H9 (cell line): ENCODE measurements at regions not wholly inside any gene's neighbourhood (a gene's known extent, or its start where the extent isn't known, plus 50 kb on each side); places are given as distances from the start of the nearest gene placed in this dataset.

Experiments
- DNase-seq: peaks from one replicate; pipeline ENCODE4 v3.0.0-alpha.2; 2017
- H2AFZ ChIP-seq: one replicate; pipeline ENCODE4 v1.6.1; 2013; ENCODE audit warnings: mild to moderate bottlenecking, low read length, control low read depth, moderate library complexity
- H2AK5ac ChIP-seq: 2 replicates; pipeline ENCODE4 v1.6.1; 2013; ENCODE audit warnings: low read length, control low read depth, mixed read lengths; ENCODE audit not compliant: insufficient read length
- H2BK120ac ChIP-seq: one replicate; pipeline ENCODE4 v1.6.1; 2013; ENCODE audit warnings: low read depth, mild to moderate bottlenecking, low read length, control low read depth, inconsistent platforms; ENCODE audit not compliant: poor library complexity, severe bottlenecking
- H2BK12ac ChIP-seq: 2 replicates; pipeline ENCODE4 v1.6.1; 2013; ENCODE audit warnings: low read length, control low read depth, mixed read lengths, low read depth; ENCODE audit not compliant: insufficient read length
- H2BK15ac ChIP-seq: 2 replicates; pipeline ENCODE4 v1.6.1; 2013; ENCODE audit warnings: low read depth, low read length, control low read depth
- H2BK20ac ChIP-seq: one replicate; pipeline ENCODE4 v1.6.1; 2013; ENCODE audit warnings: low read depth, mild to moderate bottlenecking, low read length, control low read depth, inconsistent platforms; ENCODE audit not compliant: poor library complexity, severe bottlenecking
- H2BK5ac ChIP-seq: 2 replicates; pipeline ENCODE4 v1.6.1; 2013; ENCODE audit warnings: low read length, control low read depth, mixed read lengths; ENCODE audit not compliant: insufficient read length
- H3K14ac ChIP-seq: 2 replicates; pipeline ENCODE4 v1.6.1; 2013; ENCODE audit warnings: low read length, control low read depth; ENCODE audit not compliant: insufficient read depth
- H3K18ac ChIP-seq: 2 replicates; pipeline ENCODE4 v1.6.1; 2013; ENCODE audit warnings: low read depth, mild to moderate bottlenecking, mixed read lengths, low read length, control low read depth; ENCODE audit not compliant: insufficient read length
- H3K23ac ChIP-seq: 2 replicates; pipeline ENCODE4 v1.6.1; 2013; ENCODE audit warnings: low read length, control low read depth, mixed read lengths, low read depth; ENCODE audit not compliant: insufficient read length
- H3K23me2 ChIP-seq: 2 replicates; pipeline ENCODE4 v1.6.1; 2013; ENCODE audit warnings: low read depth, mild to moderate bottlenecking, mixed read lengths, low read length, control low read depth; ENCODE audit not compliant: insufficient read length, poor library complexity, severe bottlenecking
- H3K27ac ChIP-seq: 2 replicates; pipeline ENCODE4 v1.5.1; 2013; ENCODE audit warnings: low read length, control low read depth, mixed read lengths, low read depth; ENCODE audit not compliant: insufficient read length
- H3K27me3 ChIP-seq: 2 replicates; pipeline ENCODE4 v1.6.1; 2013; ENCODE audit warnings: low read length, control low read depth, inconsistent platforms; ENCODE audit not compliant: insufficient read depth
- H3K4ac ChIP-seq: 2 replicates; pipeline ENCODE4 v1.6.1; 2013; ENCODE audit warnings: low read depth, mild to moderate bottlenecking, control low read depth, inconsistent platforms, low read length, moderate library complexity
- H3K4me1 ChIP-seq: 2 replicates; pipeline ENCODE4 v1.6.1; 2013; ENCODE audit warnings: low read length, control low read depth, inconsistent platforms; ENCODE audit not compliant: insufficient read depth
- H3K4me2 ChIP-seq: 2 replicates; pipeline ENCODE4 v1.6.1; 2013; ENCODE audit warnings: low read length, control low read depth, mixed read lengths; ENCODE audit not compliant: insufficient read length, insufficient read depth
- H3K56ac ChIP-seq: 2 replicates; pipeline ENCODE4 v1.6.1; 2013; ENCODE audit warnings: low read depth, mild to moderate bottlenecking, mixed read lengths, low read length, control low read depth; ENCODE audit not compliant: insufficient read length
- H3K79me1 ChIP-seq: 2 replicates; pipeline ENCODE4 v1.6.1; 2013; ENCODE audit warnings: low read depth, mild to moderate bottlenecking, moderate library complexity, low read length, control low read depth, inconsistent platforms; ENCODE audit not compliant: insufficient read depth, poor library complexity, severe bottlenecking
- H3K79me2 ChIP-seq: 2 replicates; pipeline ENCODE4 v1.6.1; 2013; ENCODE audit warnings: low read length, control low read depth, inconsistent platforms; ENCODE audit not compliant: insufficient read depth
- H3K9ac ChIP-seq: 2 replicates; pipeline ENCODE4 v1.6.1; 2013; ENCODE audit warnings: low read length, control low read depth, mixed read lengths; ENCODE audit not compliant: insufficient read length; ENCODE audit errors: extremely low read depth
- H3K9me3 ChIP-seq: one replicate; pipeline ENCODE4 v1.6.1; 2013; ENCODE audit warnings: low read depth, low read length, inconsistent platforms; ENCODE audit not compliant: control insufficient read depth
- H3T11ph ChIP-seq: one replicate; pipeline ENCODE4 v1.6.1; 2013; ENCODE audit warnings: mild to moderate bottlenecking, low read length, control low read depth, inconsistent platforms
- H4K20me1 ChIP-seq: one replicate; pipeline ENCODE4 v1.6.1; 2013; ENCODE audit not compliant: control insufficient read depth, insufficient read length, insufficient read depth
- H4K5ac ChIP-seq: 2 replicates; pipeline ENCODE4 v1.6.1; 2013; ENCODE audit warnings: low read depth, mild to moderate bottlenecking, mixed read lengths, low read length, control low read depth; ENCODE audit not compliant: insufficient read length
- H4K8ac ChIP-seq: replicated peaks from 2 replicates; pipeline ENCODE4 v1.6.1; 2013; ENCODE audit warnings: low read length, control low read depth, mixed read lengths, low read depth; ENCODE audit not compliant: insufficient read length
- H4K91ac ChIP-seq: 2 replicates; pipeline ENCODE4 v1.6.1; 2013; ENCODE audit warnings: low read depth, mild to moderate bottlenecking, moderate library complexity, mixed read lengths, low read length, control low read depth; ENCODE audit not compliant: insufficient read length
- H3K27ac Mint-ChIP-seq, 3 experiments: 2 replicates in 2 of 3; 3 replicates in 1 of 3; pipeline ENCODE4 v1.8.0; 2020 to 2021; ENCODE audit warnings: mixed read lengths in 3 of 3, mild to moderate bottlenecking in 1 of 3, moderate library complexity in 1 of 3
- H3K27me3 Mint-ChIP-seq: 2 replicates; pipeline ENCODE4 v1.8.0; 2021; ENCODE audit warnings: low read depth, mild to moderate bottlenecking, moderate library complexity, mixed read lengths
- H3K36me3 Mint-ChIP-seq, 3 experiments: 2 replicates in 2 of 3; 3 replicates in 1 of 3; pipeline ENCODE4 v1.8.0; 2020 to 2021; ENCODE audit warnings: low read depth in 3 of 3, mixed read lengths in 3 of 3; ENCODE audit not compliant: insufficient read depth in 1 of 3
- H3K4me1 Mint-ChIP-seq, 2 experiments: 2 replicates each; pipeline ENCODE4 v1.8.0; 2020; ENCODE audit warnings: mixed read lengths in 2 of 2
- H3K4me3 Mint-ChIP-seq, 2 experiments: 2 replicates in 1 of 2; 3 replicates in 1 of 2; pipeline ENCODE4 v1.8.0; 2020 to 2021; ENCODE audit warnings: mild to moderate bottlenecking in 2 of 2, mixed read lengths in 2 of 2, moderate library complexity in 1 of 2
- H3K9me3 Mint-ChIP-seq, 2 experiments: 2 replicates in 1 of 2; 3 replicates in 1 of 2; pipeline ENCODE4 v1.8.0; 2020; ENCODE audit warnings: mild to moderate bottlenecking in 2 of 2, mixed read lengths in 2 of 2, moderate library complexity in 1 of 2
- WGBS: extraction: QIAGEN DNeasy Blood & Tissue Kit; methylation state at CpG from one replicate; pipeline ENCODE4 v1.1.7; 2013; ENCODE audit warnings: missing lambda C conversion rate, low lambda C conversion rate, mixed read lengths; ENCODE audit not compliant: insufficient read length; ENCODE audit errors: extremely low coverage; 5-methylcytosine and 5-hydroxymethylcytosine counted together
- TF ChIP-seq, protein P1 (sequence below): fragments of 200-600 bp; sonication (generic); conservative IDR thresholded peaks from 3 replicates; pipeline ENCODE4 v1.8.0; 2021; ENCODE audit warnings: antibody characterized with exemption, mild to moderate bottlenecking

DNA sequence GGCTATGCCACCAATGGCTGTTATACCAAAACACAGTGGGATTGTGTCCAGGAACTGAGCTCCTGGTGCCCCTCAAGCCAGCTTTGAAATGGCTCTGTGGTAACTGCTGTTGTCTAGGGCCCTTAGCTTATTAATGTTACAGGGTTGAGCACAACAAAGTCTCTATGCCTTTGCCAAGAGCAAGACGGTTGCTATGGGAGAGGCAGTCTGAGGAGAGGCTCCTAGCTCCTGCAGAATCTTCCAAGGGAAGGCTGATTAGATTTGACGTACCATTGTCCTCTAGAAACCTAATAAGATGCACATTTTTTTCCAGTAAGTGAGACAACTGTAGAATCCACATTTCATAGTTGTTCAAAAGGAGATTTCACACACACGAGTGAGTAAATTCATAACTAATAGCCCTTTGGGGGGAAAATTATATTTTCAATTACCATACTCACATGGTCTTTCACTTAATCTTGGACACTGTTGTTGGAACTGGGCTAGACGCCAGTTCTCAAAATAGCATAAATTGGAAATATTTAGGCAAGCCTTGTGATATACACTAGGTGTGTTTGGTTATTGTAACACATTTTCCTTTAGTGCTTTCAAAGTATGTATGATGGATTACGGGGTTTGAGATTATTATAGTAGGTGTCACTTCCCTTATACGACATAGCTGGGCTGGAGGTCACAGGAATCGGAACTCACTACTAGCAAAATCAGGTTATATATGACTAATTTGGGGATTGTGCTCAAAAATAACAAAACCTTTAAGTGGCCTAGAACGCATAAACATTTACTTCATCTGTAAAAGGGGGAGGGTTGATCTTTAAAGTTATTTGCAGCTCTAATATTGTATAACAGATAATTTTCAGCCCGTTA is 186.3 kb upstream of the EGFLAM start:
- no CpG with 5 or more reads among the region's 9 CpGs for WGBS
- no peaks in the 10 kb centered on the region for H3K23me2 ChIP-seq
- H3T11ph ChIP-seq: no peak overlapping the region
- no peak overlapping the region for H4K8ac ChIP-seq
- no peak overlapping the region for H3K27ac ChIP-seq
- H3K23ac ChIP-seq: no peak overlapping the region
- no peak overlapping the region for H3K27ac Mint-ChIP-seq
- H4K91ac ChIP-seq: no peak overlapping the region
- no peak overlapping the region for H3K14ac ChIP-seq
- H3K4ac ChIP-seq: no peak overlapping the region
- no peak overlapping the region for H4K5ac ChIP-seq
- H2BK15ac ChIP-seq: no peak overlapping the region
- no peak overlapping the region for H3K9ac ChIP-seq
- H3K36me3 Mint-ChIP-seq: no peaks in the 10 kb centered on the region
- H3K27me3 Mint-ChIP-seq: peaks cover 2% of the 10 kb centered on the region
- no peaks in the 10 kb centered on the region for H3K4me1 Mint-ChIP-seq
- H3K4me2 ChIP-seq: no peak overlapping the region
- no peak overlapping the region for H2BK12ac ChIP-seq
- H2BK5ac ChIP-seq: no peak overlapping the region
- H3K79me2 ChIP-seq: no peaks in the 10 kb centered on the region
- no peak overlapping the region for H2BK20ac ChIP-seq
- H2AK5ac ChIP-seq: no peak overlapping the region
- no peak overlapping the region for H3K56ac ChIP-seq
- DNase-seq: no peak
- no peak overlapping the region for H2AFZ ChIP-seq
- no peaks in the 10 kb centered on the region for H3K9me3 ChIP-seq
- TF ChIP-seq, protein P1, sequence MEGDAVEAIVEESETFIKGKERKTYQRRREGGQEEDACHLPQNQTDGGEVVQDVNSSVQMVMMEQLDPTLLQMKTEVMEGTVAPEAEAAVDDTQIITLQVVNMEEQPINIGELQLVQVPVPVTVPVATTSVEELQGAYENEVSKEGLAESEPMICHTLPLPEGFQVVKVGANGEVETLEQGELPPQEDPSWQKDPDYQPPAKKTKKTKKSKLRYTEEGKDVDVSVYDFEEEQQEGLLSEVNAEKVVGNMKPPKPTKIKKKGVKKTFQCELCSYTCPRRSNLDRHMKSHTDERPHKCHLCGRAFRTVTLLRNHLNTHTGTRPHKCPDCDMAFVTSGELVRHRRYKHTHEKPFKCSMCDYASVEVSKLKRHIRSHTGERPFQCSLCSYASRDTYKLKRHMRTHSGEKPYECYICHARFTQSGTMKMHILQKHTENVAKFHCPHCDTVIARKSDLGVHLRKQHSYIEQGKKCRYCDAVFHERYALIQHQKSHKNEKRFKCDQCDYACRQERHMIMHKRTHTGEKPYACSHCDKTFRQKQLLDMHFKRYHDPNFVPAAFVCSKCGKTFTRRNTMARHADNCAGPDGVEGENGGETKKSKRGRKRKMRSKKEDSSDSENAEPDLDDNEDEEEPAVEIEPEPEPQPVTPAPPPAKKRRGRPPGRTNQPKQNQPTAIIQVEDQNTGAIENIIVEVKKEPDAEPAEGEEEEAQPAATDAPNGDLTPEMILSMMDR: no peak
- no peak overlapping the region for H2BK120ac ChIP-seq
- no peaks in the 10 kb centered on the region for H3K79me1 ChIP-seq
- no peaks in the 10 kb centered on the region; the same call in 1 of the 2 replicates for H3K4me1 ChIP-seq
- no peaks in the 10 kb centered on the region for H4K20me1 ChIP-seq
- H3K27me3 ChIP-seq: no peaks in the 10 kb centered on the region
- no peak overlapping the region for H3K18ac ChIP-seq
- H3K4me3 Mint-ChIP-seq: no peak overlapping the region
- H3K9me3 Mint-ChIP-seq: no peaks in the 10 kb centered on the region
